ENCODE measurements at regions not wholly inside any gene's neighbourhood (a gene's known extent, or its start where the extent isn't known, plus 50 kb on each side); places are given as distances from the start of the nearest gene placed in this dataset. TPM values are rescaled to one million over a fixed set of nuclear protein-coding genes. Genes with fewer than 3 reads are reported as not detected.

GRCh38 chr2:138830547-138830946 is 50.4 kb upstream of the NXPH2 start:
- intact Hi-C loops (cut with micrococcal nuclease) (no loop called here), dilution Hi-C loops (cut with MboI; ENCODE audit: extremely low pct_ligation_motif_present, low sequenced_read_pairs) (no loop called here)
- no peaks in the 10 kb centered on the region for H4K20me1 ChIP-seq (replicated peaks; ENCODE audit: control insufficient read depth, extremely low read depth, insufficient read depth, low read length)
- H3K9me3 ChIP-seq (replicated peaks; ENCODE audit: control insufficient read depth, insufficient read depth, low read length): no peaks in the 10 kb centered on the region
- H3K4me1 ChIP-seq (ENCODE audit: control insufficient read depth, extremely low read depth, insufficient read depth, low read length): no peaks in the 10 kb centered on the region
- POLR2A ChIA-PET: no interaction called here
- BruUV-seq (replicated peaks): no TSS peak
- TF ChIP-seq POLR2A (IDR thresholded peaks at IDR 0.05; ENCODE audit: low read depth, low read length): no peak
- H3K4me2 ChIP-seq (ENCODE audit: insufficient read depth, low read length): no peak overlapping the region
- H3K9me1 ChIP-seq (replicated peaks; ENCODE audit: control insufficient read depth, extremely low read depth, insufficient read depth, low read length): no peaks in the 10 kb centered on the region
- H3K27me3 ChIP-seq (ENCODE audit: control insufficient read depth in 2 of 2, insufficient read depth in 2 of 2, low read length in 2 of 2): peaks cover 0 to 1% of the 10 kb centered on the region in 2 experiments
- FAIRE-seq: no peak
- H2AFZ ChIP-seq (ENCODE audit: low read depth, low read length): no peak overlapping the region
- no peak overlapping the region for H3K9ac ChIP-seq (replicated peaks; ENCODE audit: extremely low read depth, insufficient read depth, low read length)
- no peaks in the 10 kb centered on the region for H3K36me3 ChIP-seq (ENCODE audit: control insufficient read depth in 2 of 2, extremely low read depth in 1 of 2, insufficient read depth in 2 of 2, low read length in 2 of 2)
- H3K4me3 ChIP-seq (replicated peaks in 1 of 3; ENCODE audit: insufficient read depth in 1 of 3, low read depth in 1 of 3, low read length in 3 of 3): no peak overlapping the region
- no peak for DNase-seq (ENCODE audit: low read depth, low spot score)
- CTCF ChIA-PET: interaction anchor here (0.7 to 6.7 kb wide), 4 partner anchors 15 to 965 kb away, joined by 4 to 123 read pairs (median 20); no protein-coding TSS in a partner anchor
- no peaks in the 10 kb centered on the region for H3K79me2 ChIP-seq (ENCODE audit: control insufficient read depth, insufficient read depth, low read length)
- no peak overlapping the region for H3K27ac ChIP-seq (ENCODE audit: insufficient read depth, low read depth, low read length)

Small RNA genes in the stretch of these regions (small RNA-seq; reads per million reads assigned to genes)
- gene RF00139 (ENCODE audit: insufficient read depth, insufficient read length, low read depth, low replicate concordance): not detected
- not detected for gene RN7SKP286 (ENCODE audit: insufficient read depth, insufficient read length, low read depth, low replicate concordance)
